Retinal pigment epithelial cell (primary cell): ENCODE measurements at regions not wholly inside any gene's neighbourhood (a gene's known extent, or its start where the extent isn't known, plus 50 kb on each side); places are given as distances from the start of the nearest gene placed in this dataset.

Source experiments
- DNase-seq: peaks from one replicate; pipeline ENCODE4 v3.0.0-alpha.2; 2010; ENCODE audit warnings: low read depth
- H3K4me3 ChIP-seq: 2 replicates; pipeline ENCODE4 v1.5.1; 2011; ENCODE audit warnings: mild to moderate bottlenecking, low read length, control low read depth, moderate library complexity
- TF ChIP-seq, protein P1 (sequence below): conservative IDR thresholded peaks from 2 replicates; pipeline ENCODE4 v1.5.1; 2011; ENCODE audit warnings: low read depth, low read length, control low read depth, inconsistent platforms

DNA sequence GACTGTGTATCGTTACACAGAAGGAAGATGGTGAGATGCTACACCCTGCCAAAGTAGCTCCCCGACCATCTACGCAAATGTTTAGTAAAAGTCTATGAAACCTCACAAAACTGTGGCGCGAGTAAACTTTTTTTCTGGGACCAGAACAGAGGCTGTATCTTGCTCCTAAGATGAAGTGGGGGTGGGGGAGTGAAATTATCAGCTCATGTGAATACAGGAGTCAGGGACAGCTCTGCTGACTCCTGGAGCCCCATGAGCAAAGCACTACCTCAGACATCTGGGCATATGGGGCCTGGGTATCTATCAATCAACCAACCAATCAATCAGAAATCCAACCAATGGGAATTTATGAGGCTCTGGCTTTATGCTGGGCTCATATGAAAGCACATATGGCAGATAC lies 138.6 kb upstream of the RANBP3L start:
- no peak overlapping the region for H3K4me3 ChIP-seq
- DNase-seq = no peak
- TF ChIP-seq, protein P1, sequence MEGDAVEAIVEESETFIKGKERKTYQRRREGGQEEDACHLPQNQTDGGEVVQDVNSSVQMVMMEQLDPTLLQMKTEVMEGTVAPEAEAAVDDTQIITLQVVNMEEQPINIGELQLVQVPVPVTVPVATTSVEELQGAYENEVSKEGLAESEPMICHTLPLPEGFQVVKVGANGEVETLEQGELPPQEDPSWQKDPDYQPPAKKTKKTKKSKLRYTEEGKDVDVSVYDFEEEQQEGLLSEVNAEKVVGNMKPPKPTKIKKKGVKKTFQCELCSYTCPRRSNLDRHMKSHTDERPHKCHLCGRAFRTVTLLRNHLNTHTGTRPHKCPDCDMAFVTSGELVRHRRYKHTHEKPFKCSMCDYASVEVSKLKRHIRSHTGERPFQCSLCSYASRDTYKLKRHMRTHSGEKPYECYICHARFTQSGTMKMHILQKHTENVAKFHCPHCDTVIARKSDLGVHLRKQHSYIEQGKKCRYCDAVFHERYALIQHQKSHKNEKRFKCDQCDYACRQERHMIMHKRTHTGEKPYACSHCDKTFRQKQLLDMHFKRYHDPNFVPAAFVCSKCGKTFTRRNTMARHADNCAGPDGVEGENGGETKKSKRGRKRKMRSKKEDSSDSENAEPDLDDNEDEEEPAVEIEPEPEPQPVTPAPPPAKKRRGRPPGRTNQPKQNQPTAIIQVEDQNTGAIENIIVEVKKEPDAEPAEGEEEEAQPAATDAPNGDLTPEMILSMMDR = no peak

DNA sequence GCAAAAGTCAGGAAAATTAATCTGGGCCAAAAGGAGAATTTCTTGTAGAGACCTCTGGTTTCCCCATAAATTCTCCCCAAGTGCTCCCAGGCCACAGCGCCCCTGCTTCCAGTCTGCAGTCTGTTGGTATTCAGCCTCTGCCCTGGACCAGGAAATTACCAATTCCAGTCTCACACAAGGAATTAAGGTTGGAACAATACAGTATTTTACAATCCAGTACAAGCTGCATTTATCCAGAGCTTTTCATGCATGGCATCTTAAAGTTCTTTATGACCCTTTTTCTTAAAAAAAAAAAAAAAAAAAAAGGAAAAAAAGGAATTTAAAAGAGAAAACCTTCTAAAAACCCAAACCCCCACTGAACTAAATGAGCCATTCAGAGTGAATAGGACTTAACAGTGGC lies 139.6 kb upstream of the RANBP3L start:
- no peak for DNase-seq
- no peak overlapping the region for H3K4me3 ChIP-seq
- TF ChIP-seq, protein P1 = no peak

DNA sequence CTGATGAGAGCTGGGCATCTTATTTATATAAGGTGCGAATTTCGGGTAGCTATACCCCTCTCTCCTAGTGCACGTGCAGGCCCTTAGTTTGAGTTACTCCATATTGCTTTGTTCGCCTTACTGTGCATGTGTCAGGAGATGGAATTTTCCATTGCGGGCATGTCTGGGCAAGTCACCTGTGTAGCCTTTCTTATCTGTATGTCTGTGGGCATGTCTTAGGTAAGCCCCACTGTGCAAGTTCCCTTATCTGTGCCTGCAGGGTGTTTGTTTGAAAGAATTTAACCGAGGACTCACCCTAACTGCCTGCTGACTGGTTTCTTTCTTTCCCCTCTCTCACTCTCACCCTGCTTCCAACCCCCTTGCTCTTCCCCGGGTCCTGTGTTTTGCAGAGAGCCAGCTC lies 140.7 kb upstream of the RANBP3L start:
- H3K4me3 ChIP-seq = no peak overlapping the region
- TF ChIP-seq, protein P1 = no peak
- DNase-seq = no peak

DNA sequence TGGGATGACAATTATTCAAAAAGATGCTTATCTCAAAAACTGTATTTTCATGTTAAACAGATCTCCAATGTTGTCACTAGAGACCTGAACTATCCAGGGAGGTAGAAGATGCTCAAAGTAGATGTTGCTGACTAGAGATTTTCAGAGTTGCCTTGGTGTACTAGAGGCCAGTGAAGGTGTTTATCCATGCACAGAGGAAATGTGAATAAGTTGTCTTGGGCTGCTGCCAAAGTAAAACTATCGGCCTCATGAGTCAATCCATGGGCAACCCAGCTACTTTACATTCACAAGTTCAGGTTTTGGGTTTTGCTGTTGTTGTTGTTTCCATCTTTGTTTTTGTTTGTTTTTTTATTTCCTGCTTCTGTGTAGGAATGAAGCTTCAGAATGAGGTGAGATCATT lies 141.1 kb upstream of the RANBP3L start:
- no peak overlapping the region for H3K4me3 ChIP-seq
- no peak for DNase-seq
- TF ChIP-seq, protein P1 = no peak

DNA sequence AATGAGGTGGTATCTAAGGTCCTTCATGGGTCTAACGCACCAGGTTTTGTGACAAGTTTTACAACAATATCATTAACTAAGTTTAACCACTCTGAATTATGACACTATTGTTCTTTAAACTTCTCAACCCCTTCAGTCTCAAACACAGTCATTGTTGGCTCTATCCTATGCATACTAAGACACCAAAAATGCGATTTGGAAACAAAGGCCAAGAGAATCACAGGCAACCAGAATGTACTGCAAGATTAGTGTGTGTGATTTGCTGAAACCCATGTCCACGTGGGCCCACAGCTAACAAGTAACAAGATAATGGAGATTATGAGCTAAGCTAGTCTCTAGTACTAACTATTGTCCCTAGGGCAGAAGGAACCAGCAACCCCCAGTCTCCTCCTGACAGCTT lies 142.2 kb upstream of the RANBP3L start:
- TF ChIP-seq, protein P1 = no peak
- no peak for DNase-seq
- no peak overlapping the region for H3K4me3 ChIP-seq

DNA sequence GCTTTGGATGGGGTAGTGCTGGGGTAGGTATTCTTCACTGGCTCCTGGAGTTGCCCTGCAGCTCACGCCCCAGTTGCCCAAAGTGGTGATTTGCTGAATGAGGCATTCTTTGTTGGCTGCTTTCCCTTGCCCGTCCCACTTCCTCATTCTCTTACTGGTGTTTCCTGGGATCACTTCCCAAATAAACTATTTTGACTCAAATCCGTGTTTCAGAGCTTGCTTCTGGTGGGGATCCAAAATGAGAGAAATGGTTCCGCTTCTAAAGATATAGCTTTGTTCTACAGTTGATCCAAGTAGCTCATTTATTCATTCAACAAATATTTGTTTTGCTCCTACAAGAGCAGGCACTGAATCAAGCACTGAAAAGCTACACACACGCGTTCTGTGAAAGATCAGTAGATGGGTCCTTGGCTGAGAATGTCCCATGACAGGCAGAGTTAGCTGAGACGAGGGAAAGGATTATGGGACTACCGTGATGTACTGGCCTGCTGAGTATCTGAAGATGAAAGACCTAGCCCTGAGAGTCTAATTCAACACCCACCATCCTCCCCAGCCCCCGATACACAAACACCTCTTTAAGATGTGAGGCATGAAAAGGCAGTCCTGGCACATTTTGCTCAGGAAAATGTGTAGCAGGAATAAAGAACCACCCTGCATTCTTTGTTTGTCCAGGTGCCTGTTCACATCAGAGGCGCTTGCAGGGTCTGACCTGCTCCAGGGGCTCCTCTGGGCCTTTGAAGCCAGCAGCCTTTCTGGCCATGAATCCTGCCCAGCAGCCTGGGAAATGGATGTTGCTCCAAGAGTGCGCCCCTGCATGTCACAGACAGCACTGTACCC lies 143.1 kb upstream of the RANBP3L start:
- H3K4me3 ChIP-seq = no peak overlapping the region
- no peak for DNase-seq
- TF ChIP-seq, protein P1 = no peak

DNA sequence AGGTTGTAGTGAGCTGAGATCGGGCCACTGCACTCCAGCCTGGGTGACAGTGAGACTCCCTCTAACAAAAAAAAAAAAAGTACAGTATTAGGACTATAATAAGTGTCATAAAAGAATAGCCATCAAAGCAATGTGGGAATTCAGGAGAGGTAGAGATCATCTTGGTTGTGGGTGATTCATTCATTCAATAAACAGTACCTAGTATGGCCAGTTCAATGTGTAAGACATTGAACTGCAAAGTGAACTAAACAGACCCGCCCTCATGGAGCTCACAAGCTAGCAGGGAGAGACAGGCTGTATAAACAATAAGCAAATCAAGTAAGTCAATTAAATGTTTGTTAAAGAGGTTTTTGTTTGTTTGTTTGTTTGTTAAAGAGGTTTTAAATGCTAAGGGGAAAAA lies 146.1 kb upstream of the RANBP3L start:
- DNase-seq = no peak
- TF ChIP-seq, protein P1 = no peak
- no peak overlapping the region for H3K4me3 ChIP-seq
